Limb (tissue), 2 donors: ENCODE measurements at regions not wholly inside any gene's neighbourhood (a gene's known extent, or its start where the extent isn't known, plus 50 kb on each side); places are given as distances from the start of the nearest gene placed in this dataset.
"Not testable (repeated sequence)": the region's sequence is repeated elsewhere in the genome, so short reads cannot be mapped to it uniquely, and the experiment has no call there.

Source experiments
- DNase-seq, 2 donors: peaks; one replicate each; pipeline ENCODE4 v3.0.0-alpha.2; 2016; ENCODE audit errors: extremely low spot score in 2 of 2

DNA sequence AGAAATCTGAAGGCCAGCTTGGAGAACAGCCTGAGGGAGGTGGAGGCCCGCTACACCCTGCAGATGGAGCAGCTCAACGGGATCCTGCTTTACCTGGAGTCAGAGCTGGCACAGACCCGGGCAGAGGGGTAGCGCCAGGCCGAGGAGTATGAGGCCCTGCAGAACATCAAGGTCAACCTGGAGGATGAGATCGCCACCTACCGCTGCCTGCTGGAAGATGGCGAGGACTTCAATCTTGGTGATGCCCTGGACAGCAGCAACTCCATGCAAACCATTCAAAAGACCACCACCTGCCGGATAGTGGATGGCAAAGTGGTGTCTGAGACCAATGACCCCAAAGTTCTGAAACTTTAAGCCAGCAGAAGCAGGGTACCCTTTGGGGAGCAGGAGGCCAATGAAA lies 318.4 kb downstream of the ZFHX3 start:
- not testable (repeated sequence) for DNase-seq

GRCh38 chr16:72728516-72728915 lies 319.4 kb downstream of the ZFHX3 start:
- DNase-seq, result no peak

GRCh38 chr16:72727565-72727964 lies 320.4 kb downstream of the ZFHX3 start:
- DNase-seq, result no peak

DNA sequence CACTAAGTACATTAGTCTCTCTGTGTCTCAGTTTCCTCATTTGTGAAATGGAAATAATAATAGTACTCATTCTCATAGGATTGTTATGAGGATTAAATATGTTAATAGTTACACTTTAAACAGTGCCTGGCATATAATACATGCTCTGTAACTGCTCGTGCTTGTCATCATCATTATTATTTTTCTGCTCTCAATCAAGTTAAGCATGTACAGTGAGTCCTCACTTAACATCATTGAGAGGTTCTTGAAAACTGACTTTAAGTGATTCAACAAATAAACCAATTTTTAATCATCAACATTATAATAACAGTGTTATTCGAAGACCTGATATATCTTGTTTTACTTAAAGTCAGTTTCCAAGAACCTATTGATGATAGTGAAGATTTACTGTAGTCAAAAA lies 322.3 kb downstream of the ZFHX3 start:
- DNase-seq, result no peak

DNA sequence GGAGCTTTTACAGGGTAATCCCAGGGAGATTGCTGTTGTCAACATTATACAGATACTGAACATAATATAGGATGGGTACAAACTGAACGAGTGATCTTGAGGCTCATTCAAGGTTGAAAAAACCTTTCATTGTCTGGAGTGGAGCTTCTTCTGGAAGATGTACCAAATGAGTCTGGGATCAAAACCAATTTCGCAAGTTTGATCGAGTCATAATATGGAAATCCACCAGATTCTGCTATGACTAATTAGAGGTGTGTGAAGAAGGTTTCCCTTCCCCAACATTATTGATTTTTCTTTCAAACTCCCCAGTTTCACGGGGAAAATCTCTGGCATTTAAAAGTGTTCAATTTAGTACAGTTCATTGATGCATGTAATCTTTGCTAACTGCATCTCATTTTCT lies 324.1 kb downstream of the ZFHX3 start:
- no peak for DNase-seq

DNA sequence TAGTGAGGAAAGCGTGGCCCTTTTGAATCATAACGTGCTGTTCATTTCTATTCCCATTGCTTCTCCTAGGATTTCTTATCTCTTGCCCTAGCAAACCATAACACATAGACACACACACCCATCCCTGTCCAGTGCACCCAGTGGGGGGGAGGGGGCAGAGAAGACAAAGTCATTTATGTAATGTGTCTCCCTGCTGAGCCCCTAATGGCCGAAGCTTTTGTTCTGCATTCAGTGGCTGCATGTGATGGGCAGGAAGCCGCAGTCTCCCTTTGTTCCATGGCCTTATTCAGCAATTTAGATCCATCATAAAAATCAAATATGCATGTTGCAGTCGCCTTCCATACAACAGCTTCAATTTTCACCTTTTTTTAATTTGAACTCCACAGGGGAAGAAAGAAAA lies 325.4 kb downstream of the ZFHX3 start:
- no peak for DNase-seq

GRCh38 chr16:72721981-72722380 lies 325.9 kb downstream of the ZFHX3 start:
- no peak for DNase-seq

DNA sequence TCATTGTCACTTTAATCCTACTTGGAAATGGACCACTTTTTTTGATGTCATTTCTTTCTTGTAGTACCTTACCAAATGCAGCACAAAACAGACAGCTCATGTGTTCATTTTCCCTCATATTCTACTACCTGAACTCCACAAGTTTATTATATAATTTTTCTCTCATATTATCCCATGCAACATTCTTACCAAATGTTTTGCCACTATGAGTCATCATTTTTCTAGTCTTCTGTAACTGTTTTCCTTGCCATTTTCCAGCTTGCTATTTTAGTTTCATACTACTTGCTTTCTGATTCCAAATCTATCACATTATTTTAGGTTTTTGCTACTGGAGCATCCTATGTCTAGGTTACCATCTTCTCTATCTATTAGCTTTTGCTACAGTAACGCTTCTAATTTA lies 332.7 kb downstream of the ZFHX3 start:
- DNase-seq, result no peak

DNA sequence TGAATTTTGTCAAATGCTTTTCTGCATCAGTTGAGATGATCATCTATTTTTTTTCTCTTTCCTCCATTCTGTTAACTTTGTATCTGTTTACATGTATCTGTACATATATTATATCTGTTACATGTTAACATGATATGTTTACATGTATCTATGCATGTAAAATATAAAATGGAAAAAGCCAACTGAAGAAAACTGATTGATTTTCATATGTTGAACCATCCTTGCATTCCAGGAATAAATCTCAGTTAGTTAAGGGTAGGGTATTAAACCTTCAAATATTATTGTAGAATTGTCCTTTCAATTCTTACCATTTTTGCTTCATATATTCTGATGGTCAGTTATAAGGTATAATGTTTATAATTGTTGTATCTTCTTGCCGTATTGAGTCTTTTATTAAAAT lies 336.1 kb downstream of the ZFHX3 start:
- DNase-seq, result no peak

- no peak for DNase-seq
These were observed 342.1 kb downstream of the ZFHX3 start for GRCh38 chr16:72705801-72706200.

- DNase-seq, result no peak
These were observed 343.1 kb downstream of the ZFHX3 start for GRCh38 chr16:72704746-72705372.

DNA sequence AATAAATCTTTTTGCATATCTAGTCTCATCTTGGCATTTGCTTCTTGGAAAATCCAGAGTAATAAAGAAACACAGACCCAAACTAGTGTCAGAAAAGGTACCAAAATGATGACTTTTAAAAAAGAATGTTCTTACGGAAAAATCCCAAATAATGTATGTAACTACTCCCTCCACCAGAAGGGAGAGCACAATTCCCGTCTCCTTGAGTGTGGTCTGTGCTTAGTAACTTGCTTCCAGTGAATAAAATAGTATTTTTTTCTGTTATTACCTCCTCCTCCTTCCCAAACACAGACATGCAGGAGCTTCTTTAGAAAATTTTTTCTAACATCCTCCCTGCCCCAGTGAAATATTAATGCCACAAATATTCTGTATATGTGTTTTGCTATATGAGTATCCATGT lies 358.1 kb downstream of the ZFHX3 start:
- DNase-seq, result no peak

DNA sequence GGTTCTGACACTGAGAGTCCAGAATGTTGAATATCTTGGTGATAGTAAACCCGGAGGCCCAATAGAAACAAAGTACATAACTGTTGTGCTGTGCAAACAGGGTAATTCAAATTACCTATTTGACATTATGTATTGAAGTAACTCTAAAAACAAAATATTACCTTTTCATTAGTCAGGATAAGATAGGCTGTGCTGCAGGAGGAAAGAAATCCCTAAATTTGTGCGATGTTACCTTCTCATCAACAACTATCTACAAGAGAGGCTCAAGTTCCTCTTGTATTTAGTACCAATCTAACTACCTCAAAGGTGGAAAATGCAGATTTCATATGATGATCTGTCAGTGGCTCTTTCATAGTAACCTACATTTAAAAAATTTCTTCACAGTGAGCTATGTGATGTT lies 367.2 kb downstream of the ZFHX3 start:
- no peak for DNase-seq

GRCh38 chr16:72679856-72680255 lies 368.1 kb downstream of the ZFHX3 start:
- no peak for DNase-seq

- DNase-seq, result no peak
These were observed 370.1 kb downstream of the ZFHX3 start for GRCh38 chr16:72677662-72678447.

GRCh38 chr16:72673118-72673517 lies 374.8 kb downstream of the ZFHX3 start:
- DNase-seq, result no peak

DNA sequence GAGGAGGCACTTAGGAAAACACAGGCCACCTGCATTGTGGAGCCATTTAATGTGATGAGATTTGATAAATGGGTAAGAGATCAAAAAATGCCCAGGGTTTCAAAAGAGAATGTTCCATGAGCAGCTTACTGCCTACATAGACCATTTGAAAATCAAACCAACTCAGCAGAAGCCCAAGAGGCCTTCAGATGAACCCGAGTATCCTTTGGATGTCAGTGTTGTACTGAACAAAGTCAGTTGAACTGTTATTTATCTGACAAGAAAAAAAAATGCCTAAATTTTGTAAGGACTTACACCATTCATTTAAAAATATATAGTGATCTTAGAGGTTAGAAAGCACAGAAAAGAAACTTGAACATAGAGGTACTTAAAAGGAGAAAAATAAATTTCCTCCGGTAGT lies 381.7 kb downstream of the ZFHX3 start:
- no peak for DNase-seq

GRCh38 chr16:72665701-72666100 lies 382.2 kb downstream of the ZFHX3 start:
- no peak for DNase-seq

DNA sequence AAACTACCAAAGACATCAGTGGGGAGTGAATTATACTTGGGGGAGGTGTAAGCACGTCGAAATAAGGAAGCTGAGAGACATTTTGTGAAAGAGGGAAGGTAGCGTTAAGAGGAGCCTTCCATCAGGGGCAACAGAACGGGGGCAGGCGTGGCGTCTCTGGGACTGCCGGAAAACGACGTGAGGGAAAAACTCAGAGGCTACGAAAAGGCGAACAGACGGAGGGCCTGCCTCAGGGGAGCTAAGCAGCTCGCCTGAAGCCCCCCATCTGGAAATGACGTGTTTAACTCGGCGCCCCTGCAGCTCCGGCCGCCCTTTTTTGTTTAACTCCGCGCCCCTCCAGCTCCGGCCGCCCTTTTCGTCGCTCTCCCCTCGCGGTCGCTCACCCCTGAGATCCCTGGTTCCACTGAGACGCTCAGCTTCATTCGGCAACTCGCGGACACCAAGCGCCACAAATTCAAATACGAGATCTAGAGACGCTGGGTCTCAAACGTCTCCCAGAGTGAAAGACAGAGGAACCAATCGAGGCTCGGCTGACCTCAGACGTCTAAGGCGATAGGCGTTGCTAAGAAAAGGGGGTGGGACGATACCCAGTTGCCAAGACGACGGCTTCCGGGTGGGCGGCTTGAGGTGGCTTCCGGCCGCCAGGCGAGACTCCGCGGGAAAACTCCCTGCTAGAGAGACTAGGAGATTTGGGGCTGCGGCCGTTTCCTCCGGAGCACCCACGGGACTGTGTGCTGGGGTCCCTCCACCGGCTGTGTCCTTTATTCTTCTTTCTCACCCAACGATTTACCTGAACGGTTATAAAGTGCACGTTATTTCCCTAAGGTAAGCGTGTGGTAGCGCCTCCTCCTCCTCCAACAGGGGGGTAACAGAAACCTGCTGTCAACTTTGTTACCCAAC lies 383.2 kb downstream of the ZFHX3 start:
- DNase-seq, result peak; percentile 96 to 98

DNA sequence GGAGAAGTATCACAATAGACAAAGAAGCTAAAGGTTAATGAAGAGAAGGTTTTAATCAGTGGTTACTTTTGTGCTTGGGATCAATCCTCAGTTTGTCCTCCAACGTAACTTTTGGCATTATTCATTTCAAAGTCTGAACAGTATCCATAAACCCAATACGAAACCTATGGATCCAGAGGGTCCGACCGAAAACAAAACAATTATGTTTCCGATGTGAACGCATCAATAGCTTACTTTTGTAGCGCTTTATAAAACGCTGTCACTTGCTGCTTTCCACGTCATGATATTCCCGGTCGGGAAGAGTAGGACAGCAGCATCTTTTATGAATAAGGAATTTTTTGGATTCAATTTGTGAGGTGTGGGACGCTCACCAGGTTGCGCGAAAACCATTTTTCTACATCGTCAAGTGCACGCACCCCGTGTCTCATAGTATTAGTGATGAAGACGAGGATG lies 383.8 kb downstream of the ZFHX3 start:
- no peak for DNase-seq

- no peak for DNase-seq
These were observed 388.8 kb downstream of the ZFHX3 start for GRCh38 chr16:72658888-72659717.
